Natural killer cell (primary cell): ENCODE measurements at regions not wholly inside any gene's neighbourhood (a gene's known extent, or its start where the extent isn't known, plus 50 kb on each side); places are given as distances from the start of the nearest gene placed in this dataset.

ENCODE experiments used
- ATAC-seq, 3 donors: fragments of 150-1000 bp in 2 of 3; fragments of 200-7000 bp in 1 of 3; cut with Tn5 transposase; 1 replicate in 1 of 3; 2 replicates in 2 of 3; pipeline ENCODE4 v1.10.0; 2021; ENCODE audit warnings: mild to moderate bottlenecking in 2 of 3, moderate library complexity in 2 of 3
- DNase-seq, 2 donors: peaks; one replicate each; pipeline versions ENCODE4 v3.0.0 to v3.0.0-alpha.2; 2013 to 2021; ENCODE audit warnings: mixed read lengths in 1 of 2
- H3K27ac ChIP-seq: one replicate; pipeline ENCODE4 v1.5.1; 2013; ENCODE audit warnings: mild to moderate bottlenecking, low read length
- H3K27me3 ChIP-seq: one replicate; pipeline ENCODE4 v1.6.1; 2013; ENCODE audit warnings: low read length; ENCODE audit not compliant: control insufficient read depth, insufficient read depth
- H3K36me3 ChIP-seq: one replicate; pipeline ENCODE4 v1.6.1; 2013; ENCODE audit warnings: low read length; ENCODE audit not compliant: control insufficient read depth, insufficient read depth
- H3K4me1 ChIP-seq: one replicate; pipeline ENCODE4 v1.6.1; 2013; ENCODE audit warnings: low read length; ENCODE audit not compliant: control insufficient read depth, insufficient read depth
- H3K4me3 ChIP-seq: one replicate; pipeline ENCODE4 v1.5.1; 2013; ENCODE audit warnings: low read length
- H3K9me3 ChIP-seq: one replicate; pipeline ENCODE4 v1.6.1; 2013; ENCODE audit warnings: low read length; ENCODE audit not compliant: control insufficient read depth, insufficient read depth
- H3K27ac Mint-ChIP-seq, 2 donors: one replicate each; pipeline ENCODE4 v1.8.0; 2022; ENCODE audit warnings: mild to moderate bottlenecking in 2 of 2, mixed read lengths in 2 of 2, moderate library complexity in 1 of 2
- H3K27me3 Mint-ChIP-seq, 2 donors: one replicate each; pipeline ENCODE4 v1.8.0; 2022; ENCODE audit warnings: low read depth in 2 of 2, mixed read lengths in 2 of 2
- H3K36me3 Mint-ChIP-seq: one replicate; pipeline ENCODE4 v1.8.0; 2022; ENCODE audit warnings: mixed read lengths
- H3K4me1 Mint-ChIP-seq, 2 donors: one replicate each; pipeline ENCODE4 v1.8.0; 2022; ENCODE audit warnings: mixed read lengths in 2 of 2
- H3K4me3 Mint-ChIP-seq: one replicate; pipeline ENCODE4 v1.8.0; 2022; ENCODE audit warnings: mild to moderate bottlenecking, moderate library complexity, mixed read lengths
- H3K9me3 Mint-ChIP-seq, 2 donors: one replicate each; pipeline ENCODE4 v1.8.0; 2022; ENCODE audit warnings: mixed read lengths in 2 of 2
- WGBS: methylation state at CpG from one replicate; pipeline ENCODE4 v1.1.7; 2013; ENCODE audit warnings: missing lambda C conversion rate; ENCODE audit not compliant: insufficient coverage; 5-methylcytosine and 5-hydroxymethylcytosine counted together
- intact Hi-C: fragments of 100-400 bp; cut with micrococcal nuclease; formaldehyde crosslinking; loops from one replicate; pipeline ENCODE4 v1.14.2; 2022
- TF ChIP-seq, protein P1 (sequence below): fragments of 200-600 bp; IDR thresholded peaks from one replicate; pipeline ENCODE4 v1.8.0; 2022; ENCODE audit warnings: antibody characterized with exemption

DNA sequence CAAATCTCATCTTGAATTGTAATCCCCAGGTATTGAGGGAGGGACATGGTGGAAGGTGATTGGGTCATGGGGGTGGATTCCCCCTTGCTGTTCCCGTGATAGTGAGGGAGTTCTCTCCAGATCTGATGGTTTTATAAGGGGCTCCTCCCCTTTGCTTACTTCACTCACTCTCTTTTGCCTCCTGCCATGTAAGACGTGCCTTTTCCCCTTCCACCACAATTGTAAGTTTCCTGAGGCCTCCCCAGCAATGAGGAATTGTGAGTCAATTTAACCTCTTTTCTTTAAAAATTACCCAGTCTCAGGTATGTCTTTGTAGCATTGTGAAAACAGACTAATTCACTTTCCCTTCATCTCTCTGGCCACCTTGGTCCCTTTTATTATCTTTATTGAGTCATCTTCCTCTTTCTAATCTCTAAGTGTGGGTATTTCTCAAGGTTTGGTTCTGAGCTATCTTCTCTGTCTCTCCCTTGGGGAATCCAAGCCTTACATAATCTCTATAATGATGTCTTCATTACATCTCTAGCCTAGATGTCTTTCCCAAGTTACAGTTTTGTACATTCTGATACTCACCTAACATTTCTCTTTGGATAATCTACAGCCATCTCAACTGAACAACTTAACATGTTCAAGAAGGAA is 99.1 kb upstream of the JCAD start:
- Histone ChIP-seq H3K36me3 (no peaks in the 10 kb centered on the region), H3K27me3 (no peaks in the 10 kb centered on the region), H3K9me3 (no peaks in the 10 kb centered on the region), H3K4me3 (no peak overlapping the region), H3K4me1 (peaks cover under 1% of the 10 kb centered on the region), H3K27ac (no peak overlapping the region)
- Mint-ChIP-seq H3K27me3 (peaks cover 2 to 26% of the 10 kb centered on the region in 2 donors), H3K9me3 (no peaks in the 10 kb centered on the region), H3K4me3 (no peak overlapping the region), H3K36me3 (no peaks in the 10 kb centered on the region), H3K4me1 (peaks cover 2% of the 10 kb centered on the region in 2 donors), H3K27ac (no peak overlapping the region)
- ATAC-seq: peak in 1 of 3 donors; percentile 64
- TF ChIP-seq, protein P1, sequence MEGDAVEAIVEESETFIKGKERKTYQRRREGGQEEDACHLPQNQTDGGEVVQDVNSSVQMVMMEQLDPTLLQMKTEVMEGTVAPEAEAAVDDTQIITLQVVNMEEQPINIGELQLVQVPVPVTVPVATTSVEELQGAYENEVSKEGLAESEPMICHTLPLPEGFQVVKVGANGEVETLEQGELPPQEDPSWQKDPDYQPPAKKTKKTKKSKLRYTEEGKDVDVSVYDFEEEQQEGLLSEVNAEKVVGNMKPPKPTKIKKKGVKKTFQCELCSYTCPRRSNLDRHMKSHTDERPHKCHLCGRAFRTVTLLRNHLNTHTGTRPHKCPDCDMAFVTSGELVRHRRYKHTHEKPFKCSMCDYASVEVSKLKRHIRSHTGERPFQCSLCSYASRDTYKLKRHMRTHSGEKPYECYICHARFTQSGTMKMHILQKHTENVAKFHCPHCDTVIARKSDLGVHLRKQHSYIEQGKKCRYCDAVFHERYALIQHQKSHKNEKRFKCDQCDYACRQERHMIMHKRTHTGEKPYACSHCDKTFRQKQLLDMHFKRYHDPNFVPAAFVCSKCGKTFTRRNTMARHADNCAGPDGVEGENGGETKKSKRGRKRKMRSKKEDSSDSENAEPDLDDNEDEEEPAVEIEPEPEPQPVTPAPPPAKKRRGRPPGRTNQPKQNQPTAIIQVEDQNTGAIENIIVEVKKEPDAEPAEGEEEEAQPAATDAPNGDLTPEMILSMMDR: no peak
- DNase-seq: no peak
- intact Hi-C loops: no loop called here
- whole genome bisulfite sequencing: 57% methylated on average over 1 of the region's 2 CpGs

DNA sequence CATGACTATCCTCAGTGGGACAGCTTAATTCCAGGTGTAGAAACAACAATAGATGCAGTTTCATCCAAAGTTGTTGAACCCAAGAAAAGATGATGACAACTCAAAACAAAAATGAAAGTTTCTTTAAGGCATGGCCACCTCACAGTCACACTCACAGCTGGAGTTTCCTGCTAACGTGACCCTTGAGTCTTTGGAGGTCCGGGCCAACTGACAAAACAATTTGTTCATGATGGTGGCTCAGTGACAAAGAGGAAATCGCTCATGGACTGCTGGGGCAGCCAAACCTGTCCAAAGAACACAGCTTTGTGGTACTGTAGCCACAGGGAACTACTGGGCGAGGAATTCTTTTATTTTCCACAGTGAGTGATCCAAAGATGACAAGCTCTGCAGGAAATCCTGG is 96.0 kb upstream of the JCAD start:
- Mint-ChIP-seq H3K9me3 (no peaks in the 10 kb centered on the region), H3K4me3 (no peak overlapping the region), H3K27me3 (peaks cover 6 to 45% of the 10 kb centered on the region in 2 donors), H3K4me1 (no peaks in the 10 kb centered on the region), H3K36me3 (no peaks in the 10 kb centered on the region), H3K27ac (no peak overlapping the region)
- TF ChIP-seq, protein P1: no peak
- no peak overlapping the region for H3K4me3 ChIP-seq
- no peaks in the 10 kb centered on the region for H3K4me1 ChIP-seq
- WGBS: 54% methylated on average over 4 of the region's 4 CpGs
- DNase-seq: no peak
- no peak overlapping the region for H3K27ac ChIP-seq
- no peaks in the 10 kb centered on the region for H3K36me3 ChIP-seq
- intact Hi-C loops: no loop called here
- H3K27me3 ChIP-seq: no peaks in the 10 kb centered on the region
- no peak for ATAC-seq
- no peaks in the 10 kb centered on the region for H3K9me3 ChIP-seq

DNA sequence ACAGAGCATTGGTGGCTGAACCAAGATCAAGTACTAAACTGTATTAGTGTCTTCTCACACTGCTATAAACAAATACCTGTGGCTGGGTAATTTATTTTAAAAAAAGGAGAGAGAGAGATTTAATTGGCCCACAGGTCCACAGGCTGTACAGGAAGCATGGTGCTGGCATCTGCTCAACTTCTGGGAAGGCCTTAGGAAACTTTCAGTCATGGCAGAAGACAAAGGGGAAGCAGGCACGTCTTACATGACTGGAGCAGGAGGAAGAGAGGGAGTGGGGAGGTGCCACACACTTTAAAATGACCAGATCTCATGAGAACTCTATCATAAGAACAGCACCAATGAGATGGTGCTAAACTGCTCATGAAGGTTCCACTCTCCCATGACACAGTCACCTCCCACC is 95.2 kb upstream of the JCAD start:
- Histone ChIP-seq H3K36me3 (no peaks in the 10 kb centered on the region), H3K4me3 (no peak overlapping the region), H3K4me1 (no peaks in the 10 kb centered on the region), H3K9me3 (no peaks in the 10 kb centered on the region), H3K27me3 (no peaks in the 10 kb centered on the region), H3K27ac (no peak overlapping the region)
- 50% methylated on average over 1 of the region's 1 CpG for WGBS
- no peaks in the 10 kb centered on the region for H3K36me3 Mint-ChIP-seq
- H3K27ac Mint-ChIP-seq: no peak overlapping the region
- H3K9me3 Mint-ChIP-seq: no peaks in the 10 kb centered on the region
- peaks cover 9 to 52% of the 10 kb centered on the region in 2 donors for H3K27me3 Mint-ChIP-seq
- intact Hi-C loops: no loop called here
- no peak overlapping the region for H3K4me3 Mint-ChIP-seq
- TF ChIP-seq, protein P1: no peak
- H3K4me1 Mint-ChIP-seq: no peaks in the 10 kb centered on the region
- DNase-seq: no peak
- no peak for ATAC-seq

DNA sequence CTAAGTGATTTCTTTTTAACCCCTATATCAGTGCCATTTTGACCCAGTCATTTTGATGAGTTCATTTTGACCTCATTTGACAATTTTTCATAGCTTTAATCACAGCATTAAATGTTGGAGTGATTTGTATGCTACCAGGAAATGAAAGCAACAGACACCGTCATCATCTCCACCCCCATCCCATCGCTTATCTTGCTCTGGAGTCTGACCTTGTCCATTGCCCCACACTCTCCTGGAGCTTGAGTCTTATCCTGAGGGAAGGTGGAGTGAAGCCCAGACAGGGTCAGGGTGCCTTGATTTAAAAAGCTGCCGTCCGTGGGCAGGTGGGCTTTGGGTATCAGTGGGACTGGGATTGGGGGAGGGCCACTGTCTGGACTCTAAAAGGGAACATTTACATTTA is 94.7 kb upstream of the JCAD start:
- 100% methylated on average over 2 of the region's 4 CpGs for WGBS
- H3K36me3 ChIP-seq: no peaks in the 10 kb centered on the region
- no peaks in the 10 kb centered on the region for H3K4me1 ChIP-seq
- Mint-ChIP-seq H3K4me1 (no peaks in the 10 kb centered on the region), H3K27ac (no peak overlapping the region), H3K4me3 (no peak overlapping the region), H3K9me3 (no peaks in the 10 kb centered on the region), H3K27me3 (peaks cover 12 to 53% of the 10 kb centered on the region in 2 donors), H3K36me3 (no peaks in the 10 kb centered on the region)
- no peak overlapping the region for H3K27ac ChIP-seq
- TF ChIP-seq, protein P1: no peak
- H3K27me3 ChIP-seq: no peaks in the 10 kb centered on the region
- DNase-seq (no peak), ATAC-seq (no peak)
- no peak overlapping the region for H3K4me3 ChIP-seq
- intact Hi-C loops: no loop called here
- no peaks in the 10 kb centered on the region for H3K9me3 ChIP-seq
